ENCODE measurements at regions not wholly inside any gene's neighbourhood (a gene's known extent, or its start where the extent isn't known, plus 50 kb on each side); places are given as distances from the start of the nearest gene placed in this dataset.

GRCh38 chr4:97374526-97374925 lies 768.8 kb downstream of the STPG2 start:
- no peak for TF ChIP-seq CTCF (IDR thresholded peaks at IDR 0.05)
- TF ChIP-seq POLR2A (IDR thresholded peaks at IDR 0.05): no peak

Measured in body of pancreas (tissue), 4 donors.